Panc1 (cell line): ENCODE measurements at regions not wholly inside any gene's neighbourhood (a gene's known extent, or its start where the extent isn't known, plus 50 kb on each side); places are given as distances from the start of the nearest gene placed in this dataset.

Experiments
- CTCF ChIP-seq: fragments of 450-650 bp; IDR thresholded peaks from 2 replicates; pipeline ENCODE4 v1.5.1; 2017; ENCODE audit warnings: mild to moderate bottlenecking
- POLR2AphosphoS5 ChIP-seq: IDR thresholded peaks from 2 replicates; pipeline ENCODE4 v1.6.1; 2012; ENCODE audit warnings: mild to moderate bottlenecking, low read depth, low read length, moderate library complexity
- REST ChIP-seq, 2 experiments: IDR thresholded peaks; 2 replicates each; pipeline ENCODE4 v1.6.1; 2011 to 2012; ENCODE audit warnings: low read depth in 2 of 2, control low read depth in 1 of 2, low read length in 1 of 2, mild to moderate bottlenecking in 1 of 2, moderate library complexity in 1 of 2; ENCODE audit not compliant: insufficient read depth in 1 of 2
- TCF7L2 ChIP-seq: IDR thresholded peaks from 2 replicates; pipeline ENCODE4 v1.6.1; 2011; ENCODE audit warnings: mild to moderate bottlenecking, low read depth, low read length, inconsistent platforms

- TF ChIP-seq CTCF (no peak), REST (IDR thresholded peaks at IDR 0.05; ENCODE audit: insufficient read depth in 1 of 2, low read depth in 2 of 2, low read length in 1 of 2) (no peak), TCF7L2 (no peak), POLR2AphosphoS5 (no peak)
Observed at GRCh38 chrX:10087391-10087790, 69.4 kb upstream of the CLCN4 start.
